K562 (cell line): ENCODE measurements at regions not wholly inside any gene's neighbourhood (a gene's known extent, or its start where the extent isn't known, plus 50 kb on each side); places are given as distances from the start of the nearest gene placed in this dataset.

Source experiments
- BRD4 ChIP-seq: fragments of 200-600 bp; sonication (generic); IDR thresholded peaks from 2 replicates; pipeline ENCODE4 v1.6.1; 2017; ENCODE audit warnings: inconsistent platforms
- CHD2 ChIP-seq: IDR thresholded peaks from 2 replicates; pipeline ENCODE4 v1.6.1; 2011; ENCODE audit warnings: low read depth, low read length
- DNMT1 ChIP-seq: fragments of 450-650 bp; IDR thresholded peaks from 2 replicates; pipeline ENCODE4 v1.6.1; 2016; ENCODE audit warnings: antibody characterized with exemption, mild to moderate bottlenecking
- ERF ChIP-seq: fragments of 450-650 bp; formaldehyde crosslinking; IDR thresholded peaks from 2 replicates; pipeline ENCODE4 v1.4.0; 2020; ENCODE audit warnings: mild to moderate bottlenecking, mixed read lengths
- HDGF ChIP-seq: fragments of 450-650 bp; IDR thresholded peaks from 2 replicates; pipeline ENCODE4 v1.6.1; 2016
- KLF13 ChIP-seq: fragments of 450-650 bp; IDR thresholded peaks from 2 replicates; pipeline ENCODE4 v1.6.1; 2016; ENCODE audit warnings: missing genetic modification characterization, low read depth, mild to moderate bottlenecking, missing compliant biosample characterization, moderate library complexity, borderline replicate concordance
- MED1 ChIP-seq: sonication (generic); formaldehyde crosslinking; IDR thresholded peaks from 2 replicates; pipeline ENCODE4 v1.8.1; 2023; ENCODE audit warnings: missing genetic modification reagents, borderline replicate concordance
- YY1 ChIP-seq, 3 experiments: IDR thresholded peaks; 2 replicates each; pipeline ENCODE4 v1.6.1; 2011; ENCODE audit warnings: low read length in 2 of 3, mild to moderate bottlenecking in 2 of 3, moderate library complexity in 2 of 3, borderline replicate concordance in 1 of 3, control low read depth in 1 of 3, low read depth in 1 of 3; ENCODE audit not compliant: insufficient read depth in 3 of 3, insufficient replicate concordance in 2 of 3, control insufficient read depth in 1 of 3, insufficient read length in 1 of 3; ENCODE audit errors: extremely low read depth in 1 of 3
- ZNF263 ChIP-seq: sonication (generic); formaldehyde crosslinking; IDR thresholded peaks from 2 replicates; pipeline ENCODE4 v1.8.0; 2022; ENCODE audit warnings: mild to moderate bottlenecking, missing genetic modification reagents, borderline replicate concordance
- ZNF830 ChIP-seq: fragments of 250-450 bp; sonication (Bioruptor Pico); IDR thresholded peaks from 2 replicates; pipeline ENCODE4 v1.5.0; 2021; ENCODE audit warnings: mild to moderate bottlenecking
- TF ChIP-seq, protein P1 (sequence below): sonication (generic); formaldehyde crosslinking; IDR thresholded peaks from 2 replicates; pipeline ENCODE4 v1.8.1; 2022; ENCODE audit warnings: missing genetic modification reagents

DNA sequence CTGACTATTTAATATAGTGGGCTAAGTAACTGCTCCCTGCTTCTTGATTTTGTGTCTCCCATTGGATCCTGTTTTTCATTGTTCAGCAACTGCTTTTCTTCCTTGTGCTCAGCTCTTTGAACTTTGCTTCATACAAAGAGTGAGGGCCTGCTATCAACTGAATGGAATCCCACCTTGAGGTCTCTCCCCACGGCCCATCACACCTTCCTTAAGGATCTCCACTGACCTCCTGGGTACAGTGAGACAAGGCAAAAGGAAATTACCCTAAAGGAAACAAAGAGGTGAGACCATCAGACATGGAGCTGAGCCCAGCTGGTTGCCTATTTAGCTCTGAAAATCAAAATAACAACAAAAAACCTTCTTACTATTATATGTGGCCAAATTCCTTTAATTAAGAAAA, 91.3 kb upstream of the RPL34 start:
- no peak for TF ChIP-seq BRD4
- no peak for TF ChIP-seq YY1 (IDR thresholded peaks at IDR 0.05; ENCODE audit: borderline replicate concordance in 1 of 3, control insufficient read depth in 1 of 3, extremely low read depth in 1 of 3, insufficient read depth in 3 of 3, insufficient read length in 1 of 3, insufficient replicate concordance in 2 of 3, low read depth in 1 of 3, low read length in 2 of 3)
- no peak for TF ChIP-seq MED1
- no peak for TF ChIP-seq CHD2
- TF ChIP-seq ZNF263 (CRISPR knock-in tag) = no peak
- TF ChIP-seq, protein P1, sequence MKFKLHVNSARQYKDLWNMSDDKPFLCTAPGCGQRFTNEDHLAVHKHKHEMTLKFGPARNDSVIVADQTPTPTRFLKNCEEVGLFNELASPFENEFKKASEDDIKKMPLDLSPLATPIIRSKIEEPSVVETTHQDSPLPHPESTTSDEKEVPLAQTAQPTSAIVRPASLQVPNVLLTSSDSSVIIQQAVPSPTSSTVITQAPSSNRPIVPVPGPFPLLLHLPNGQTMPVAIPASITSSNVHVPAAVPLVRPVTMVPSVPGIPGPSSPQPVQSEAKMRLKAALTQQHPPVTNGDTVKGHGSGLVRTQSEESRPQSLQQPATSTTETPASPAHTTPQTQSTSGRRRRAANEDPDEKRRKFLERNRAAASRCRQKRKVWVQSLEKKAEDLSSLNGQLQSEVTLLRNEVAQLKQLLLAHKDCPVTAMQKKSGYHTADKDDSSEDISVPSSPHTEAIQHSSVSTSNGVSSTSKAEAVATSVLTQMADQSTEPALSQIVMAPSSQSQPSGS (CRISPR knock-in tag) = no peak
- TF ChIP-seq ZNF830 (CRISPR knock-in tag) = no peak
- no peak for TF ChIP-seq DNMT1
- TF ChIP-seq ERF (CRISPR knock-in tag) = no peak
- TF ChIP-seq HDGF = no peak
- no peak for TF ChIP-seq KLF13 (tag)
